H1 (cell line): ENCODE measurements at regions not wholly inside any gene's neighbourhood (a gene's known extent, or its start where the extent isn't known, plus 50 kb on each side); places are given as distances from the start of the nearest gene placed in this dataset.

ENCODE experiments used
- CTCF ChIA-PET: fragments of 300-600 bp; sonication (Branson Sonifier 250); formaldehyde crosslinking; loops from one replicate; lab custom pipeline; 2021; ENCODE audit not compliant: partially characterized antibody; lab: Charles Lee
- POLR2A ChIA-PET: fragments of 300-600 bp; sonication (Branson Sonifier 250); formaldehyde crosslinking; loops from one replicate; lab custom pipeline; 2021; ENCODE audit warnings: inconsistent platforms; ENCODE audit not compliant: partially characterized antibody; lab: Charles Lee
- DNase-seq, 2 experiments: peaks; one replicate each; pipeline versions ENCODE4 v3.0.0 to v3.0.0-alpha.2; 2010 to 2022; ENCODE audit warnings: low spot score in 2 of 2, low read depth in 1 of 2, mixed read lengths in 1 of 2
- FAIRE-seq: peaks from 2 replicates; lab custom pipeline; 2011; peaks lifted over from hg19 to GRCh38; lab: Jason Lieb, UNC
- H2AFZ ChIP-seq: 2 replicates; pipeline ENCODE4 v1.8.1; 2012; ENCODE audit warnings: low read length, inconsistent platforms
- H2AK5ac ChIP-seq: 2 replicates; pipeline ENCODE4 v1.6.1; 2013; ENCODE audit warnings: low read depth, low read length
- H2BK120ac ChIP-seq: replicated peaks from 2 replicates; pipeline ENCODE3; 2013; ENCODE audit warnings: low read depth, low read length, inconsistent platforms
- H2BK12ac ChIP-seq: 2 replicates; pipeline ENCODE4 v1.6.1; 2013; ENCODE audit warnings: low read depth, low read length
- H2BK15ac ChIP-seq: 2 replicates; pipeline ENCODE4 v1.6.1; 2013; ENCODE audit warnings: low read length
- H2BK20ac ChIP-seq: 2 replicates; pipeline ENCODE4 v1.6.1; 2013; ENCODE audit warnings: low read length
- H2BK5ac ChIP-seq: 2 replicates; pipeline ENCODE4 v1.6.1; 2013; ENCODE audit warnings: low read depth, low read length
- H3K14ac ChIP-seq: 2 replicates; pipeline ENCODE4 v1.6.1; 2013; ENCODE audit warnings: inconsistent platforms; ENCODE audit not compliant: insufficient read length
- H3K18ac ChIP-seq: 2 replicates; pipeline ENCODE4 v1.6.1; 2013; ENCODE audit warnings: low read length; ENCODE audit errors: extremely low read depth
- H3K23ac ChIP-seq: 2 replicates; pipeline ENCODE4 v1.6.1; 2013; ENCODE audit warnings: inconsistent platforms; ENCODE audit not compliant: insufficient read length
- H3K23me2 ChIP-seq: 2 replicates; pipeline ENCODE4 v1.6.1; 2013; ENCODE audit warnings: low read depth, low read length
- H3K27ac ChIP-seq: 2 replicates; pipeline ENCODE4 v1.6.1; 2011; ENCODE audit warnings: low read depth, low read length, inconsistent platforms
- H3K27me3 ChIP-seq, 4 experiments: replicated peaks in 1 of 4; 1 replicate in 1 of 4; 2 replicates in 3 of 4; pipeline versions ENCODE4 v1.6.1 to v1.8.1; 2011 to 2013; ENCODE audit warnings: low read length in 3 of 4, mild to moderate bottlenecking in 3 of 4, inconsistent platforms in 2 of 4, mixed read lengths in 2 of 4, moderate library complexity in 1 of 4; ENCODE audit not compliant: control insufficient read depth in 3 of 4, insufficient read depth in 3 of 4; ENCODE audit errors: extremely low read depth in 1 of 4
- H3K36me3 ChIP-seq, 4 experiments: 2 replicates each; pipeline versions ENCODE4 v1.6.1 to v1.8.1; 2011 to 2013; ENCODE audit warnings: mild to moderate bottlenecking in 4 of 4, low read length in 3 of 4, moderate library complexity in 2 of 4, control low read depth in 1 of 4, inconsistent platforms in 1 of 4; ENCODE audit not compliant: insufficient read depth in 4 of 4, control insufficient read depth in 2 of 4
- H3K4ac ChIP-seq: replicated peaks from 2 replicates; pipeline ENCODE3; 2013; ENCODE audit warnings: low read length, low read depth, mixed read lengths, inconsistent platforms; ENCODE audit not compliant: insufficient read length
- H3K4me1 ChIP-seq, 4 experiments: replicated peaks in 1 of 4; 1 replicate in 1 of 4; 2 replicates in 3 of 4; pipeline versions ENCODE4 v1.6.1 to v1.8.1; 2011 to 2013; ENCODE audit warnings: low read length in 3 of 4, inconsistent platforms in 2 of 4, mixed read lengths in 1 of 4; ENCODE audit not compliant: insufficient read depth in 4 of 4, control insufficient read depth in 3 of 4
- H3K4me2 ChIP-seq, 2 experiments: 2 replicates each; pipeline versions ENCODE4 v1.6.1 to v1.8.1; 2011 to 2013; ENCODE audit warnings: low read depth in 2 of 2, low read length in 2 of 2, control low read depth in 1 of 2, inconsistent platforms in 1 of 2, mild to moderate bottlenecking in 1 of 2; ENCODE audit not compliant: insufficient read depth in 1 of 2
- H3K4me3 ChIP-seq, 4 experiments: fragments of 200-600, 300-600 bp in 1 of 4; sonication (generic), shearing (Covaris generic), sonication (Bioruptor Twin) in 1 of 4; 2 replicates each; pipeline versions ENCODE4 v1.5.1 to v1.8.1; 2011 to 2016; ENCODE audit warnings: low read length in 4 of 4, low read depth in 3 of 4, control low read depth in 2 of 4, inconsistent platforms in 2 of 4, mild to moderate bottlenecking in 2 of 4, mixed read lengths in 1 of 4, moderate library complexity in 1 of 4; ENCODE audit not compliant: insufficient read depth in 2 of 4; ENCODE audit errors: extremely low read depth in 1 of 4
- H3K56ac ChIP-seq: replicated peaks from 2 replicates; pipeline ENCODE3; 2013; ENCODE audit warnings: low read depth, mild to moderate bottlenecking, mixed read lengths, low read length, inconsistent platforms; ENCODE audit not compliant: insufficient read length
- H3K79me1 ChIP-seq: 2 replicates; pipeline ENCODE4 v1.6.1; 2013; ENCODE audit warnings: low read depth, low read length, control low read depth
- H3K79me2 ChIP-seq, 2 experiments: 2 replicates each; pipeline versions ENCODE4 v1.6.1 to v1.8.1; 2012 to 2013; ENCODE audit warnings: low read length in 2 of 2, mild to moderate bottlenecking in 2 of 2, inconsistent platforms in 1 of 2; ENCODE audit not compliant: insufficient read depth in 2 of 2, control insufficient read depth in 1 of 2
- H3K9ac ChIP-seq, 4 experiments: replicated peaks in 1 of 4; 1 replicate in 1 of 4; 2 replicates in 3 of 4; pipeline versions ENCODE4 v1.6.1 to v1.8.1; 2011 to 2013; ENCODE audit warnings: low read depth in 3 of 4, low read length in 3 of 4, control low read depth in 2 of 4, mild to moderate bottlenecking in 2 of 4, moderate library complexity in 2 of 4, inconsistent platforms in 1 of 4; ENCODE audit errors: extremely low read depth in 1 of 4
- H3K9me3 ChIP-seq, 2 experiments: 2 replicates each; pipeline versions ENCODE4 v1.6.1 to v1.8.1; 2012 to 2013; ENCODE audit warnings: mild to moderate bottlenecking in 2 of 2, moderate library complexity in 2 of 2, control low read depth in 1 of 2, inconsistent platforms in 1 of 2, low read depth in 1 of 2, low read length in 1 of 2, mixed read lengths in 1 of 2; ENCODE audit not compliant: insufficient read depth in 2 of 2
- H4K20me1 ChIP-seq, 2 experiments: replicated peaks in 1 of 2; 2 replicates each; pipeline versions ENCODE3 to v1.8.1; 2011 to 2013; ENCODE audit warnings: inconsistent platforms in 2 of 2, low read length in 2 of 2, mild to moderate bottlenecking in 1 of 2; ENCODE audit not compliant: insufficient read depth in 2 of 2, control insufficient read depth in 1 of 2
- H4K5ac ChIP-seq: 2 replicates; pipeline ENCODE4 v1.6.1; 2013; ENCODE audit warnings: low read length, low read depth, mixed read lengths, inconsistent platforms; ENCODE audit not compliant: insufficient read length
- H4K8ac ChIP-seq: 2 replicates; pipeline ENCODE4 v1.8.0; 2013; ENCODE audit warnings: mild to moderate bottlenecking, moderate library complexity, low read length, inconsistent platforms; ENCODE audit not compliant: insufficient read depth; ENCODE audit errors: extremely low read depth
- H4K91ac ChIP-seq: replicated peaks from 2 replicates; pipeline ENCODE3; 2013; ENCODE audit warnings: low read length, mixed read lengths, inconsistent platforms; ENCODE audit not compliant: insufficient read length
- CTCF ChIP-seq, 3 experiments: IDR thresholded peaks; 1 replicate in 2 of 3; 2 replicates in 1 of 3; pipeline versions ENCODE4 v1.5.1 to v1.6.1; 2011; ENCODE audit warnings: low read length in 3 of 3, mild to moderate bottlenecking in 3 of 3, inconsistent platforms in 2 of 3, low read depth in 1 of 3, moderate library complexity in 1 of 3; ENCODE audit not compliant: insufficient read depth in 1 of 3; ENCODE audit errors: control extremely low read depth in 1 of 3
- FOSL1 ChIP-seq: IDR thresholded peaks from 2 replicates; pipeline ENCODE4 v1.6.1; 2011; ENCODE audit warnings: mild to moderate bottlenecking, low read depth, low read length, moderate library complexity; ENCODE audit not compliant: insufficient read depth
- GABPA ChIP-seq: IDR thresholded peaks from 2 replicates; pipeline ENCODE4 v1.6.1; 2011; ENCODE audit warnings: mild to moderate bottlenecking, low read length, moderate library complexity, borderline replicate concordance; ENCODE audit not compliant: insufficient read depth
- POU5F1 ChIP-seq: IDR thresholded peaks from 2 replicates; pipeline ENCODE4 v1.6.1; 2011; ENCODE audit warnings: low read depth, mild to moderate bottlenecking, low read length, moderate library complexity
- SP1 ChIP-seq: IDR thresholded peaks from 2 replicates; pipeline ENCODE4 v1.6.1; 2011; ENCODE audit warnings: low read depth, low read length
- SRF ChIP-seq: IDR thresholded peaks from 2 replicates; pipeline ENCODE4 v1.6.1; 2011; ENCODE audit warnings: mild to moderate bottlenecking, low read depth, low read length, moderate library complexity
- TBP ChIP-seq: IDR thresholded peaks from 2 replicates; pipeline ENCODE4 v1.6.1; 2011; ENCODE audit warnings: low read depth, low read length, improper control_type of control experiment
- WGBS, 2 experiments: shearing (Covaris generic) in 1 of 2; methylation state at CpG; one replicate each; pipeline versions ENCODE4 v1.1.6 to v1.1.7; 2013 to 2015; ENCODE audit warnings: low lambda C conversion rate in 2 of 2, mixed read lengths in 2 of 2, inconsistent platforms in 1 of 2, low coverage in 1 of 2, missing lambda C conversion rate in 1 of 2; ENCODE audit not compliant: insufficient replicate concordance in 2 of 2, insufficient coverage in 1 of 2, insufficient read length in 1 of 2; ENCODE audit errors: extremely low coverage in 1 of 2, missing lambda C conversion rate in 1 of 2; 5-methylcytosine and 5-hydroxymethylcytosine counted together
- TF ChIP-seq, protein P1 (sequence below): IDR thresholded peaks from 2 replicates; pipeline ENCODE4 v1.6.1; 2011; ENCODE audit warnings: low read depth, mild to moderate bottlenecking, low read length; ENCODE audit not compliant: insufficient read depth

DNA sequence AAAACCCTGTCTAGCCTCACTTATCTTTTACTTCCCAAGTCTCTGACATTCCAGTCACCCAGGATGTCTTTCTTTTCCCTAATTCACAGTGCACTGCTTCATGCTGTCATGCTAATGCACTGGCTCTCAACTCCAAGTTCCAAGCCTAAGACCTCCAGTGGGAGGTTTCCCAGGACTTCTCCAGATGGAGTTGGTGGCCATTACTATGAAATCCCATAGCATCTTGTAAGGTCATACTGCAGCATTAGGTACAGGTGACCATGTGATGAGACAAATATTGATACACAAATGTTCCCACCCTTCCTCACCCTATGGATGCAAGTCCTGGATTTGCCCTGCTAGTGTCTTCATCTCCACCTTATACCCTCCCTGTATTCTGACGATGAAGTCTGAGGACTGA is 138.6 kb upstream of the PRICKLE2 start:
- Histone ChIP-seq H2AK5ac (no peak overlapping the region), H3K4me2 (no peak overlapping the region; a peak in 1 of 4 replicates), H3K79me2 (no peaks in the 10 kb centered on the region), H3K36me3 (no peaks in the 10 kb centered on the region), H2BK20ac (no peak overlapping the region), H3K27ac (no peak overlapping the region), H3K56ac (no peak overlapping the region), H2BK5ac (no peak overlapping the region), H3K4ac (no peak overlapping the region), H3K27me3 (no peaks in the 10 kb centered on the region), H3K4me1 (peaks cover 0 to 4% (median under 1%) of the 10 kb centered on the region in 4 experiments; a peak in 3 of 7 replicates), H3K23me2 (no peaks in the 10 kb centered on the region), H3K9ac (no peak overlapping the region), H3K4me3 (no peak overlapping the region), H2BK120ac (no peak overlapping the region), H4K20me1 (no peaks in the 10 kb centered on the region), H3K18ac (no peak overlapping the region), H3K9me3 (no peaks in the 10 kb centered on the region), H2AFZ (no peak overlapping the region), H2BK15ac (no peak overlapping the region), H4K8ac (no peak overlapping the region), H4K91ac (no peak overlapping the region), H3K14ac (no peak overlapping the region), H3K79me1 (no peaks in the 10 kb centered on the region), H2BK12ac (no peak overlapping the region), H3K23ac (no peak overlapping the region), H4K5ac (no peak overlapping the region)
- WGBS, 2 experiments, result 95% methylated on average over 1 of the region's 1 CpG; no CpG with 5 or more reads in 1 of the 2 experiments
- TF ChIP-seq POU5F1, result no peak
- TF ChIP-seq GABPA, result no peak
- TF ChIP-seq, protein P1, sequence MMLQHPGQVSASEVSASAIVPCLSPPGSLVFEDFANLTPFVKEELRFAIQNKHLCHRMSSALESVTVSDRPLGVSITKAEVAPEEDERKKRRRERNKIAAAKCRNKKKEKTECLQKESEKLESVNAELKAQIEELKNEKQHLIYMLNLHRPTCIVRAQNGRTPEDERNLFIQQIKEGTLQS, result no peak
- TF ChIP-seq FOSL1, result no peak
- no peak for TF ChIP-seq CTCF (IDR thresholded peaks at IDR 0.05; ENCODE audit: control extremely low read depth in 1 of 3, insufficient read depth in 1 of 3, low read depth in 1 of 3, low read length in 3 of 3)
- no peak for TF ChIP-seq TBP
- TF ChIP-seq SRF, result no peak
- TF ChIP-seq SP1, result no peak
- no peak for FAIRE-seq
- ChIA-PET CTCF (interaction anchor here (1.2 to 1.7 kb wide), 3 partner anchors 20 to 120 kb away, joined by 3 to 5 read pairs (median 3); no protein-coding TSS in a partner anchor), POLR2A (no interaction called here)
- DNase-seq, result no peak
